Activated T-cell treated with anti-CD3 and anti-CD28 coated beads, Interleukin-2, amount 50 U/mL, for 72 hours (primary cell): ENCODE measurements at regions not wholly inside any gene's neighbourhood (a gene's known extent, or its start where the extent isn't known, plus 50 kb on each side); places are given as distances from the start of the nearest gene placed in this dataset.

ENCODE experiments used
- ATAC-seq, 2 donors: fragments of 150-1000 bp; cut with Tn5 transposase; replicated peaks in 1 of 2; 2 replicates each; pipeline ENCODE4 v1.10.0; 2021; ENCODE audit warnings: moderate library complexity in 2 of 2, mild to moderate bottlenecking in 1 of 2
- DNase-seq, 2 donors: peaks; one replicate each; pipeline ENCODE4 v3.0.0; 2021 to 2022; ENCODE audit warnings: mixed read lengths in 1 of 2
- H3K27ac Mint-ChIP-seq: one replicate; pipeline ENCODE4 v1.8.0; 2022; ENCODE audit warnings: mild to moderate bottlenecking, moderate library complexity, mixed read lengths
- H3K27me3 Mint-ChIP-seq: one replicate; pipeline ENCODE4 v1.8.0; 2022; ENCODE audit warnings: low read depth, mixed read lengths
- H3K36me3 Mint-ChIP-seq, 2 donors: one replicate each; pipeline ENCODE4 v1.8.0; 2022; ENCODE audit warnings: mixed read lengths in 2 of 2, mild to moderate bottlenecking in 1 of 2; ENCODE audit not compliant: insufficient read depth in 2 of 2
- H3K4me1 Mint-ChIP-seq: one replicate; pipeline ENCODE4 v1.8.0; 2022; ENCODE audit warnings: low read depth, mixed read lengths
- H3K4me3 Mint-ChIP-seq, 2 donors: one replicate each; pipeline ENCODE4 v1.8.0; 2022; ENCODE audit warnings: mild to moderate bottlenecking in 2 of 2, mixed read lengths in 2 of 2, moderate library complexity in 2 of 2
- H3K9me3 Mint-ChIP-seq, 2 donors: one replicate each; pipeline ENCODE4 v1.8.0; 2022; ENCODE audit warnings: mixed read lengths in 2 of 2

DNA sequence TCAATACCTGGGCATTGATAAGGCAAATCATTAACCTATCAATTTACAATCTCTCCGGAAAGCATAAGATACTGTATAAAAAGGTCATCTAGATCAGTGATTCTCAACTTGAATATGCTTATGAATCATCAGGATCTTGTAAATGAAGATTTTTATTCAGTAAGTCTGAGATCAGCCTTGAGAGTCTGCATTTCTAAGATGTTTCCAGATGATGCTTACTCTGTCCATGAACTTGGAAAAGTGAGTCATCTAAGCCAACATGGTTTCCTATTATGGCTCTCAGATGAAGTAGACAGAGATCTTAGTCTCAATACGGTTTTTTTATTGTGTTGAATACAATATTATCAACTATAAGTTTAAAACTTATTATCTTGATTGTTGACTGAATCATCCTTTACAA, 226.4 kb upstream of the KIRREL3 start:
- no peak for DNase-seq
- Mint-ChIP-seq H3K4me3 (no peak overlapping the region), H3K36me3 (no peaks in the 10 kb centered on the region), H3K9me3 (peaks cover 0 to 5% of the 10 kb centered on the region in 2 donors), H3K27ac (no peak overlapping the region), H3K4me1 (no peaks in the 10 kb centered on the region), H3K27me3 (no peaks in the 10 kb centered on the region)
- ATAC-seq = no peak

DNA sequence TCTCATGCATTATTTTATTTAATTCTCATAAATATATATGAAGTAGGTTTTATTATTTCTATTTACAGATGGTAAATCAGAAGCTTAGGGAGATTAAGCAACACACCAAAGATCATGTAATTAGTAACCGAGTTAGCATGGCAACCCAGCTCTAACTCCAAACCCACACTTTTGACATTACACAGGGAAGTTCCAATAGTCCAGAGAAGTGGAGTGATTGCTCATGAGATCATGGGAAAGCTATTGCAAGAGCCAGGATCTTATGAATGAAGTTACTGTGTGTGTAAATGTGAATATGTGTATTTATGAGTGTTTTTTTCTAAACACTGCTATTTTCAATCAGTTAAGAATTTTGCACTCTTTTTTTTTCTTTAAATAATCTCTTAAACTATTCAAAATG, 225.8 kb upstream of the KIRREL3 start:
- Mint-ChIP-seq H3K9me3 (peaks cover 0 to 5% of the 10 kb centered on the region in 2 donors), H3K4me1 (no peaks in the 10 kb centered on the region), H3K36me3 (no peaks in the 10 kb centered on the region), H3K4me3 (no peak overlapping the region), H3K27ac (no peak overlapping the region), H3K27me3 (no peaks in the 10 kb centered on the region)
- ATAC-seq (no peak), DNase-seq (no peak)

DNA sequence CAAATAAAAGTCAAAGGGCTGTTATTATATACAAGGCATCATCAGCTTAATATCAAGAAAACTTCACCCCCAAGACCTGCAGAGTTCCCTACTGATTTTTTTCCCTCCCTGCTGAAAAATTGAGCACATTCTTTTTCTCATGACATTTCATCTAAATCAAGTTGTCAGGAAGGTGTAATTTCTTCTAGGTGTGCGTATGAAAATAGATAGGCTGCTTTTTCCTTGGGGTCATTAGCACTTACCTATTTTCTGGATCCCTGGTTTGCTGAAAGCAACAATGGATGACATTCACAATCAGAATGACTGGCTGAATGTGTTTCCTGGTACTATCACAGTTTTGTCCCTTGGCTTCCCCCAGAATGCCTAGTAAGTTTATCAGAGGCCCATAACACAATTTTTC, 225.0 kb upstream of the KIRREL3 start:
- H3K4me1 Mint-ChIP-seq = no peaks in the 10 kb centered on the region
- H3K27me3 Mint-ChIP-seq = no peaks in the 10 kb centered on the region
- no peak overlapping the region for H3K27ac Mint-ChIP-seq
- DNase-seq (no peak), ATAC-seq (no peak)
- no peak overlapping the region for H3K4me3 Mint-ChIP-seq
- H3K36me3 Mint-ChIP-seq = no peaks in the 10 kb centered on the region
- peaks cover 0 to 5% of the 10 kb centered on the region in 2 donors for H3K9me3 Mint-ChIP-seq

DNA sequence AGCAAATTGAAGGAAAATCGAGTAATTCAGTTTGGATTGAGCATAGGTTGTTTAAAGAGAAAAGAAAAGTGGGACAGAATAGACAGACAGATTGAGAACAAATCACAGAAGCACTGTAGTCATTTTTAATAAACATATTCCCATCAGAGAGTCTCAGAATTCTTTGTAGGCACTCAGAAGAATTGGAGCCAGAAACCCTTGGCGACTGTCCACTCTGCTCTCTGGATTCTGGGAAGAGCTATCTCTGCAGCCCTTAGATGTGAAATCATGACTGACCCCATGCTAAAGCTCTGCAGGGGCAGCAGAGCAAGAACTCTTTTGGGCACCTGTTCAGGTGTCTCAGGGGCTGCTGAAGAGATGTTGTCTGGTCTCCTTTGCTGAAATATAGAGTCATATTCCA, 223.7 kb upstream of the KIRREL3 start:
- Mint-ChIP-seq H3K4me1 (no peaks in the 10 kb centered on the region), H3K36me3 (no peaks in the 10 kb centered on the region), H3K27ac (no peak overlapping the region), H3K9me3 (peaks cover 0 to 3% of the 10 kb centered on the region in 2 donors), H3K27me3 (no peaks in the 10 kb centered on the region), H3K4me3 (no peak overlapping the region)
- DNase-seq (no peak), ATAC-seq (no peak)

DNA sequence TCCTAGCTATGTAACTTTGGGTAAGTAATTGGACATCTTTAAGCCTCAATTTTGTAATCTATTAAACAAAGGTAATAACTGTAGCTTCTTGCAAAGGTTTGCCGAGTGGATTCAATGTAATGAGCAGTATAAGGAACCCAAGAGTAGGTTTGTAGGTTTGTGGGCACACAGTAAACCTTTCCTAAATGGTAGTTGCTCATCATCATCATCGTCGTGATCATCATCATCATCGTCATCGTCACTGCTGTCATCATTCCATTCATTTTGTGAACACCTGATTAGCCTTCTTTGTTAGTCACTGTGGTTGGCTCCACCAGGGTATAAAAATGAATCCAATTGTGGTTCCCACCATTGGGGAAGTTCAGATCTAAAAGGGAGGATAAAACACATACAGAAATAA, 223.1 kb upstream of the KIRREL3 start:
- DNase-seq (no peak), ATAC-seq (no peak)
- Mint-ChIP-seq H3K4me3 (no peak overlapping the region), H3K4me1 (no peaks in the 10 kb centered on the region), H3K27ac (no peak overlapping the region), H3K9me3 (peaks cover 0 to 3% of the 10 kb centered on the region in 2 donors), H3K36me3 (no peaks in the 10 kb centered on the region), H3K27me3 (no peaks in the 10 kb centered on the region)

DNA sequence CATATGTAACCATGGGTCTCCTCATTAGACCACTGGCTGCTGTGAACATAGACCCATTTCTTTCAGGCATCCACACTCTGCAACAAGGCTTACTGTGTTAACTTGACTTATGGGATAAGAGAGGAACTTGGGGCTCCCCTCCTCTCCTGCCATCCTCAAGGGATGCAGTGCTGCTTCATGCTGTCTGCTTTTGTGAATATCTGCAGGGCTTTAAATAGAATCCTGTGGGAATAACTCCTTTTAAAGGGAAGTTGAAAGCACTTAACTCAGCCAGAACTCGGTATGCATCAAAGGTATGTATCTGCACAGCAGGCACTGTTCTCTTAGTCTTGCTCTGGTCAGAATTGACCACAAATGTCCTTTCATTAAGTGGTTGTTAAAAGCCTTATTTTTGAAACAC, 222.5 kb upstream of the KIRREL3 start:
- Mint-ChIP-seq H3K4me3 (no peak overlapping the region), H3K36me3 (no peaks in the 10 kb centered on the region), H3K9me3 (peaks cover 0 to 3% of the 10 kb centered on the region in 2 donors), H3K4me1 (no peaks in the 10 kb centered on the region), H3K27me3 (no peaks in the 10 kb centered on the region), H3K27ac (no peak overlapping the region)
- ATAC-seq (no peak), DNase-seq (no peak)

DNA sequence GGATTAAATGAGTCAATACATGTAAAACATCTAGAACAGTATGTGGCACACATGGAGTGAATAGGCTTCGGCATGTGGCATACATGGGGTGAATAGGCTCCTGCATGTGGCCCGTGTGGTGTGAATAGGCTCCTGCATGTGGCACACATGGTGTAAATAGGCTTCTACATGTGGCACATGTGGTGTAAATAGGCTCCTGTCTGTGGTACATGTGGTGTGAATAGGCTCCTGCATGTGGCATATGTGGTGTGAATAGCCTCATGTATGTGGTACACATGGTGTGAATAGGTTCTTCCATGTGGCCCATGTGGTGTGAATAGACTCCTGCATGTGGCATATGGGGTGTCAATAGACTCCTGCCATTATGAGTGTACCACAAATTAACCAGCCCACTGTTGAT, 219.1 kb upstream of the KIRREL3 start:
- ATAC-seq = no peak
- no peaks in the 10 kb centered on the region for H3K36me3 Mint-ChIP-seq

DNA sequence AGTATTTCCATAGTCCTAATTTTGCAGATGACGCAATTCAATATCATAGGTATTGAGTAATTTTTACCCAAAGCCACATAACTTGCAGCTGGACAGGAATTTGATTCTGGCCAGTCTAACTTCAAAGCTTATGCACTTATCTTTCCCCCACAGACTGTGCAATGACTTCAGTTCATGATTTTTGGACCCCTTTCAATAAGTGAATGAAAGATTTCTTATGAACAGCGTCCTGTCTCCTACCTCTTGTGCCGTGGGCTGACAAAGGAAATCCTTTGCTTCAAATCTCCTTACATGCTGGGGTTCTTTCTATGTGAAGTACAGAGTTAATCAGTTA, 217.7 kb upstream of the KIRREL3 start:
- no peaks in the 10 kb centered on the region for H3K27me3 Mint-ChIP-seq
- no peaks in the 10 kb centered on the region for H3K4me1 Mint-ChIP-seq
- H3K9me3 Mint-ChIP-seq = no peaks in the 10 kb centered on the region
- no peak overlapping the region for H3K4me3 Mint-ChIP-seq
- DNase-seq (no peak), ATAC-seq (no peak)
- H3K36me3 Mint-ChIP-seq = no peaks in the 10 kb centered on the region
- H3K27ac Mint-ChIP-seq = no peak overlapping the region

More for the DNA sequence above, 219.1 kb upstream of the KIRREL3 start:
- H3K27me3 Mint-ChIP-seq = no peaks in the 10 kb centered on the region
- no peak for DNase-seq
- no peaks in the 10 kb centered on the region for H3K4me1 Mint-ChIP-seq
- no peak overlapping the region for H3K27ac Mint-ChIP-seq
- peaks cover 0 to 3% of the 10 kb centered on the region in 2 donors for H3K9me3 Mint-ChIP-seq
- no peak overlapping the region for H3K4me3 Mint-ChIP-seq

DNA sequence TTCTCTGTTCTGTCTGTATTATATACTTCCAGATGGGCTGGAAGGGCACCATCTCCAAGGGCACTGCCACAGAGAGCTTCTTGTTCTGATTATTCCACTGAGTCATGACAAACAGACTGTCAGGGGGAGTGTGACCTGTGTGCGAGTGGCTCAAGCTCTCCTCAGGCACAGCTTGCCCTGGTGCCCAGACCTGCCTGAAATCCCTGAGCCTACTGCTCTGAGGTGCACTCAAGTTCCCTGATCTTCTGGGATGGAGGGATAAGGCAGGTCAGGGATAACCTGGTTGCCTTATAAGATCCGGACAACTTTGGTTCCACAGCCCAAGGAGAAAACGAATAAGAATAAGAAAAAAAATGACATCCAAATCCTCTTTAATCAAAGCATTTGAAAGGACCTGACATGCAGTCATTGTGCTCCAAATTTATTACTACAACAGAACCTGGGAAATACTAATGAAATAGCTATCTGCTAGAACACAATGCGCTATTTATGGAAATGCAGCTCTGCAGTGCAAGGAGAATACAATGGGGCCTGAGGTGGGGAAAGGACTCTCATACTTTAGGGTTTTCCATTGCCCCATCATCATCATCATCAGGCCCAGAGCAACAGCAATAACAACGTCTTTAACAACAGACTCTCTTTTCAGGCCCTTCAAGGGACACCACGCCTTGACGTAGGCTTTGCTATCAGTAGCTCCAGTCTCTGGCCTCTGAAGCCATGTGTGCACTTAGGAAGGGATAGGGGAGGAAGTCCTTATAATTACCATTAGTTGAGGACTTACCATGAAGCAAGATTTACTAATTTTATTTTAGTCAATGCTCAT, 217.1 kb upstream of the KIRREL3 start:
- H3K4me1 Mint-ChIP-seq = no peaks in the 10 kb centered on the region
- no peak for ATAC-seq
- no peaks in the 10 kb centered on the region for H3K36me3 Mint-ChIP-seq
- H3K4me3 Mint-ChIP-seq = no peak overlapping the region
- H3K9me3 Mint-ChIP-seq = no peaks in the 10 kb centered on the region
- DNase-seq = no peak
- no peaks in the 10 kb centered on the region for H3K27me3 Mint-ChIP-seq
- no peak overlapping the region for H3K27ac Mint-ChIP-seq

DNA sequence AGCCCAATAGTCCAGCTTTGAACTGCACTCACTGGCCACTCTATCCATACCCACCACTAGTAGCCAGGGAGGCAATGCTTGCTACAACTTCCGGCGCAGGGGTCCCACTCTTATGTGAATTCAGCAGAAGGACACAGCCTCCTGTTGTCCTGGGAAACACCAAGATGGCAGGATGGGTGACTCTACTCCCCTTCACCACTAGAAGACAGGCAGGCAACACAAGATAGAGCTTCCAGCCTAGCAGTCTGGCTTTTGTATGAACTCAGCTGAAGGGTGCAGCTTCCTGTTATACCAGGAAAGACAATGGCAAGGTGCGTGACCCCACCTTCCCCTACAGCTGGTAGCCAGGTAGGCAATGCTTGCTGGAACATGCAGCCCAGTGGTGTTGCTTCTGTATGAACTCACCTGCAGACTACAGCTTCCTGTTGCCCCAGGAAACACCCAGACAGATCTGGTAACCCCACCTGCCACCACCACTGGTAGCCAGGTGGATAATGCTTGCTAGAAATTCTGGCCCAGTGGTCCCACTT, 205.2 kb upstream of the KIRREL3 start:
- Mint-ChIP-seq H3K4me1 (no peaks in the 10 kb centered on the region), H3K36me3 (no peaks in the 10 kb centered on the region), H3K9me3 (peaks cover 2 to 6% of the 10 kb centered on the region in 2 donors), H3K4me3 (no peak overlapping the region), H3K27me3 (no peaks in the 10 kb centered on the region), H3K27ac (no peak overlapping the region)
- DNase-seq (no peak), ATAC-seq (no peak)

DNA sequence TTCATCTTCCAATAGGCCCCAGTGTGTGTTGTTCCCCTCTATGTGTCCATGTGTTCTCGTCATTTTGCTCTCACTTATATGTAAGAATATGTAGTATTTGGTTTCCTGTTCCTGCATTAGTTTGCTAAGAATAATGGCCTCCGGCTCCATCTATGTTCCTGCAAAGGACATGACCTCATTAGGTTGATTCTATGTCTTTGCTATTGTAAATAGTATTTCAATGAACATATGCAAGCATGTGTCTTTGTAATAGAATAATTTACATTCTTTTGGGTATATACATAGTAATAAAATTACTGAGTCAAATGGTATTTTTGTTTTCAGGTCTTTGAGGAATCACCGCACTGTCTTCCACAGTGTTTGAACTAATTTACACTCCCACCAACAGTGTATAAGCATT, 202.9 kb upstream of the KIRREL3 start:
- no peak for DNase-seq
- ATAC-seq = no peak
- H3K9me3 Mint-ChIP-seq = peaks cover 0 to 4% of the 10 kb centered on the region in 2 donors
- no peaks in the 10 kb centered on the region for H3K36me3 Mint-ChIP-seq
- H3K27me3 Mint-ChIP-seq = no peaks in the 10 kb centered on the region
- no peak overlapping the region for H3K4me3 Mint-ChIP-seq
- H3K4me1 Mint-ChIP-seq = no peaks in the 10 kb centered on the region
- H3K27ac Mint-ChIP-seq = no peak overlapping the region

DNA sequence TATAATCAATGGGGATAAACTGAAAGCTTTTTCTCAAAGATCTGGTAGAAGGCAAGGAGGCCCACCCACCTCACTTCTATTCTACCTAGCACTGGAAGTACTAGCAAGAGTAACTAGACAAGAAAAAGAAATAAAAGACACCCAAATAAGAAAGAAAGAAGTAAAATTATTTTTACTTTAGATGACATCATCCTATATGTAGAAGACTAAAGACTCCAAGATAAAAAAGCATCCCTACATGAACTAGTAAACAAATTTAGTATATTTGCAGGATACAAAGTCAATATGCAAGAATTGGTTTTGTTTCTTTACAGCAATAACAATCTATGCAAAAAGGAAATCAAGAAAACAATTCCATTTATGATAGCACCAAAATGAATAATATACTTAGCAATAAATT, 201.5 kb upstream of the KIRREL3 start:
- DNase-seq (no peak), ATAC-seq (no peak)
- no peak overlapping the region for H3K4me3 Mint-ChIP-seq
- no peaks in the 10 kb centered on the region for H3K4me1 Mint-ChIP-seq
- no peaks in the 10 kb centered on the region for H3K27me3 Mint-ChIP-seq
- no peaks in the 10 kb centered on the region for H3K36me3 Mint-ChIP-seq
- H3K27ac Mint-ChIP-seq = no peak overlapping the region
- H3K9me3 Mint-ChIP-seq = peaks cover 0 to 3% of the 10 kb centered on the region in 2 donors

DNA sequence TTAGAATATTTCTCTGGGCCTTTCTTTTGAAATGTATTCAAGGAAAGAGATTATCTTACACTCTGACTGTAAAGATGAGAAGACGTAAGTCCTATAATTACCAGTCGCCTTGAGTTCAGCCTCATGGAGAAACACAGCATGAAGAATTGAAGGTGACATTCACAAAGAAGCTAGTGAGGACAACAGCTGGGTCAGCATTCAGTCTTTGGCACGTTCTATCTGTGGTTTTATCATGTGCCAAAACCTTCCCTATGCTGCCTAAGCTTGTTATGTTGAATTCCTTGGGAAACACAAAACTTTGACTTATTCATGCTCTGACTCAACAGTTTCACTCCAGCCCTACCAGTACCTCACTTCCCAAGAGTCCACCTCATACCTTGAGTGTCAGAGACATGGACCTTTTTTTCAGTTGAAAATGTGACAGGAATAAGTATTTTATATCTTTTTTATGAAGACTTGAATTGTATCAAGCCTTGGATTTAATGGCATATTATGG, 198.8 kb upstream of the KIRREL3 start:
- no peak for ATAC-seq

More for the DNA sequence above, 198.8 kb upstream of the KIRREL3 start:
- no peak overlapping the region for H3K27ac Mint-ChIP-seq
- no peaks in the 10 kb centered on the region for H3K27me3 Mint-ChIP-seq
- H3K4me3 Mint-ChIP-seq = no peak overlapping the region
- H3K36me3 Mint-ChIP-seq = no peaks in the 10 kb centered on the region
- no peak for DNase-seq
- no peaks in the 10 kb centered on the region for H3K4me1 Mint-ChIP-seq
- H3K9me3 Mint-ChIP-seq = peaks cover 0 to 3% of the 10 kb centered on the region in 2 donors
